HUES6 (cell line): ENCODE measurements at regions not wholly inside any gene's neighbourhood (a gene's known extent, or its start where the extent isn't known, plus 50 kb on each side); places are given as distances from the start of the nearest gene placed in this dataset.

Experiments used
- H3K27ac ChIP-seq: 2 replicates; pipeline ENCODE4 v1.7.0; 2013; ENCODE audit warnings: low read depth, mild to moderate bottlenecking, low read length, inconsistent platforms
- H3K27me3 ChIP-seq: 2 replicates; pipeline ENCODE4 v1.6.1; 2013; ENCODE audit warnings: low read length; ENCODE audit not compliant: control insufficient read depth, insufficient read depth
- H3K36me3 ChIP-seq: 2 replicates; pipeline ENCODE4 v1.6.1; 2013; ENCODE audit warnings: low read length; ENCODE audit not compliant: control insufficient read depth, insufficient read depth
- H3K4me1 ChIP-seq: 2 replicates; pipeline ENCODE4 v1.6.1; 2013; ENCODE audit warnings: low read length; ENCODE audit not compliant: control insufficient read depth, insufficient read depth
- H3K4me3 ChIP-seq: 2 replicates; pipeline ENCODE4 v1.5.1; 2013; ENCODE audit warnings: low read depth, low read length
- H3K9ac ChIP-seq: one replicate; pipeline ENCODE4 v1.6.1; 2013; ENCODE audit warnings: mild to moderate bottlenecking, low read length
- H3K9me3 ChIP-seq: 2 replicates; pipeline ENCODE4 v1.6.1; 2013; ENCODE audit warnings: low read depth, low read length; ENCODE audit not compliant: control insufficient read depth, insufficient read depth

GRCh38 chr17:51491416-51491815 is 231.1 kb downstream of the UTP18 start:
- no peaks in the 10 kb centered on the region for H3K36me3 ChIP-seq
- no peak overlapping the region for H3K4me3 ChIP-seq
- no peaks in the 10 kb centered on the region for H3K4me1 ChIP-seq
- H3K9ac ChIP-seq = no peak overlapping the region
- H3K9me3 ChIP-seq = no peaks in the 10 kb centered on the region
- no peak overlapping the region for H3K27ac ChIP-seq
- H3K27me3 ChIP-seq = no peaks in the 10 kb centered on the region

GRCh38 chr17:51493206-51493605 is 232.9 kb downstream of the UTP18 start:
- H3K9me3 ChIP-seq = no peaks in the 10 kb centered on the region

GRCh38 chr17:51496378-51496777 is 236.0 kb downstream of the UTP18 start:
- no peaks in the 10 kb centered on the region for H3K27me3 ChIP-seq
- no peak overlapping the region for H3K4me3 ChIP-seq
- H3K36me3 ChIP-seq = no peaks in the 10 kb centered on the region
- H3K9me3 ChIP-seq = no peaks in the 10 kb centered on the region
- H3K4me1 ChIP-seq = no peaks in the 10 kb centered on the region
- H3K9ac ChIP-seq = no peak overlapping the region
- H3K27ac ChIP-seq = no peak overlapping the region

More at GRCh38 chr17:51493206-51493605, 232.9 kb downstream of the UTP18 start:
- no peaks in the 10 kb centered on the region for H3K4me1 ChIP-seq
- no peak overlapping the region for H3K4me3 ChIP-seq
- no peaks in the 10 kb centered on the region for H3K27me3 ChIP-seq
- no peak overlapping the region for H3K9ac ChIP-seq
- H3K27ac ChIP-seq = no peak overlapping the region
- no peaks in the 10 kb centered on the region for H3K36me3 ChIP-seq

- Histone ChIP-seq H3K27ac (no peak overlapping the region), H3K4me3 (no peak overlapping the region), H3K9ac (no peak overlapping the region), H3K9me3 (no peaks in the 10 kb centered on the region), H3K36me3 (no peaks in the 10 kb centered on the region), H3K4me1 (no peaks in the 10 kb centered on the region), H3K27me3 (no peaks in the 10 kb centered on the region)
Observed at GRCh38 chr17:51499897-51500296, 239.6 kb downstream of the UTP18 start.

GRCh38 chr17:51500454-51500853 is 240.1 kb downstream of the UTP18 start:
- no peaks in the 10 kb centered on the region for H3K4me1 ChIP-seq
- H3K9ac ChIP-seq = no peak overlapping the region
- no peaks in the 10 kb centered on the region for H3K36me3 ChIP-seq
- no peak overlapping the region for H3K27ac ChIP-seq
- peaks cover 2% of the 10 kb centered on the region for H3K27me3 ChIP-seq
- H3K4me3 ChIP-seq = no peak overlapping the region
- H3K9me3 ChIP-seq = no peaks in the 10 kb centered on the region

GRCh38 chr17:51505450-51505849 is 245.1 kb downstream of the UTP18 start:
- Histone ChIP-seq H3K27me3 (peaks cover 3% of the 10 kb centered on the region), H3K4me1 (no peaks in the 10 kb centered on the region), H3K4me3 (no peak overlapping the region)

GRCh38 chr17:51507444-51507843 is 247.1 kb downstream of the UTP18 start:
- no peaks in the 10 kb centered on the region for H3K9me3 ChIP-seq
- no peak overlapping the region for H3K27ac ChIP-seq
- H3K4me1 ChIP-seq = no peaks in the 10 kb centered on the region
- no peak overlapping the region for H3K4me3 ChIP-seq
- no peaks in the 10 kb centered on the region for H3K36me3 ChIP-seq
- H3K27me3 ChIP-seq = peaks cover 3% of the 10 kb centered on the region
- H3K9ac ChIP-seq = no peak overlapping the region

More at GRCh38 chr17:51505450-51505849, 245.1 kb downstream of the UTP18 start:
- Histone ChIP-seq H3K27ac (no peak overlapping the region), H3K9ac (no peak overlapping the region), H3K9me3 (no peaks in the 10 kb centered on the region), H3K36me3 (no peaks in the 10 kb centered on the region)

GRCh38 chr17:51508048-51508447 is 247.7 kb downstream of the UTP18 start:
- H3K4me1 ChIP-seq = no peaks in the 10 kb centered on the region
- peaks cover 3% of the 10 kb centered on the region for H3K27me3 ChIP-seq
- no peak overlapping the region for H3K4me3 ChIP-seq

GRCh38 chr17:51510940-51511339 is 250.6 kb downstream of the UTP18 start:
- Histone ChIP-seq H3K4me3 (no peak overlapping the region), H3K9ac (no peak overlapping the region), H3K36me3 (no peaks in the 10 kb centered on the region), H3K27me3 (no peaks in the 10 kb centered on the region), H3K27ac (no peak overlapping the region), H3K4me1 (no peaks in the 10 kb centered on the region), H3K9me3 (no peaks in the 10 kb centered on the region)

More at GRCh38 chr17:51508048-51508447, 247.7 kb downstream of the UTP18 start:
- H3K9ac ChIP-seq = no peak overlapping the region
- no peak overlapping the region for H3K27ac ChIP-seq
- H3K36me3 ChIP-seq = no peaks in the 10 kb centered on the region
- no peaks in the 10 kb centered on the region for H3K9me3 ChIP-seq

- H3K9ac ChIP-seq = no peak overlapping the region
Observed at GRCh38 chr17:51512220-51512907, 252.0 kb downstream of the UTP18 start.

GRCh38 chr17:51516924-51517323 is 256.6 kb downstream of the UTP18 start:
- Histone ChIP-seq H3K27ac (no peak overlapping the region), H3K27me3 (no peaks in the 10 kb centered on the region), H3K9ac (no peak overlapping the region), H3K36me3 (no peaks in the 10 kb centered on the region), H3K4me3 (no peak overlapping the region), H3K9me3 (no peaks in the 10 kb centered on the region), H3K4me1 (no peaks in the 10 kb centered on the region)

More at GRCh38 chr17:51512220-51512907, 252.0 kb downstream of the UTP18 start:
- no peaks in the 10 kb centered on the region for H3K36me3 ChIP-seq
- no peaks in the 10 kb centered on the region for H3K9me3 ChIP-seq
- no peak overlapping the region for H3K27ac ChIP-seq
- no peaks in the 10 kb centered on the region for H3K4me1 ChIP-seq
- no peaks in the 10 kb centered on the region for H3K27me3 ChIP-seq
- no peak overlapping the region for H3K4me3 ChIP-seq
